Smooth muscle cell (in vitro differentiated cells): ENCODE measurements at regions not wholly inside any gene's neighbourhood (a gene's known extent, or its start where the extent isn't known, plus 50 kb on each side); places are given as distances from the start of the nearest gene placed in this dataset.

Experiments used
- DNase-seq: peaks from one replicate; lab custom pipeline; 2025; ENCODE audit not compliant: unreplicated experiment; lab: John Stamatoyannopoulos, UW
- H2AFZ ChIP-seq: fragments of 200-600 bp; sonication (generic); 2 replicates; pipeline ENCODE4 v1.6.0; 2016; ENCODE audit warnings: antibody characterized with exemption, low read depth, mild to moderate bottlenecking
- H3F3A ChIP-seq: fragments of 200-600 bp; sonication (generic); 2 replicates; pipeline ENCODE4 v1.6.0; 2017; ENCODE audit warnings: antibody characterized with exemption, low read depth
- H3K27ac ChIP-seq: fragments of 200-600 bp; sonication (generic); 2 replicates; pipeline ENCODE4 v1.5.1; 2016; ENCODE audit warnings: low read depth, mild to moderate bottlenecking
- H3K27me3 ChIP-seq: fragments of 200-600 bp; sonication (generic); 2 replicates; pipeline ENCODE4 v1.6.1; 2016; ENCODE audit warnings: low read depth, mild to moderate bottlenecking
- H3K36me3 ChIP-seq: fragments of 200-600 bp; sonication (generic); 2 replicates; pipeline ENCODE4 v1.5.1; 2016; ENCODE audit warnings: low read depth
- H3K4me1 ChIP-seq: fragments of 200-600 bp; sonication (generic); 2 replicates; pipeline ENCODE4 v1.5.1; 2016; ENCODE audit warnings: low read depth
- H3K4me2 ChIP-seq: fragments of 200-600 bp; sonication (generic); 2 replicates; pipeline ENCODE4 v1.6.0; 2016; ENCODE audit warnings: mild to moderate bottlenecking
- H3K4me3 ChIP-seq: fragments of 200-600 bp; sonication (generic); 2 replicates; pipeline ENCODE4 v1.5.1; 2016; ENCODE audit warnings: mild to moderate bottlenecking
- H3K79me2 ChIP-seq: fragments of 200-600 bp; sonication (generic); 2 replicates; pipeline ENCODE4 v1.6.0; 2016; ENCODE audit warnings: low read depth, mild to moderate bottlenecking
- H3K9ac ChIP-seq: fragments of 200-600 bp; sonication (generic); 2 replicates; pipeline ENCODE4 v1.6.0; 2016; ENCODE audit warnings: low read depth
- H3K9me3 ChIP-seq: fragments of 200-600 bp; sonication (generic); replicated peaks from 2 replicates; pipeline ENCODE4 v1.5.1; 2016; ENCODE audit warnings: low read depth
- H4K20me1 ChIP-seq: fragments of 200-600 bp; sonication (generic); 2 replicates; pipeline ENCODE4 v1.6.0; 2016; ENCODE audit warnings: low read depth
- CTCF ChIP-seq: fragments of 200-600 bp; sonication (generic); IDR thresholded peaks from 2 replicates; pipeline ENCODE4 v1.5.1; 2017; ENCODE audit warnings: borderline replicate concordance, mild to moderate bottlenecking, antibody characterized with exemption; ENCODE audit not compliant: insufficient read depth, poor library complexity, severe bottlenecking
- WGBS: methylation state at CpG from one replicate; pipeline ENCODE4 v1.1.7; 2016; ENCODE audit warnings: low lambda C conversion rate; 5-methylcytosine and 5-hydroxymethylcytosine counted together

GRCh38 chrX:40420899-40421729 is 159.7 kb upstream of the ATP6AP2 start:
- H4K20me1 ChIP-seq = no peaks in the 10 kb centered on the region
- no peak overlapping the region for H3K4me2 ChIP-seq
- no peaks in the 10 kb centered on the region for H3K36me3 ChIP-seq
- H3K79me2 ChIP-seq = no peaks in the 10 kb centered on the region
- 76% methylated on average over 9 of the region's 9 CpGs for WGBS
- DNase-seq = no peak
- no peak overlapping the region for H3K27ac ChIP-seq
- H3K9ac ChIP-seq = no peak overlapping the region
- no peak for TF ChIP-seq CTCF
- H3K4me1 ChIP-seq = no peaks in the 10 kb centered on the region
- H3K9me3 ChIP-seq = no peaks in the 10 kb centered on the region
- H2AFZ ChIP-seq = no peak overlapping the region
- H3K4me3 ChIP-seq = no peak overlapping the region
- H3K27me3 ChIP-seq = no peaks in the 10 kb centered on the region
- H3F3A ChIP-seq = no peaks in the 10 kb centered on the region

- TF ChIP-seq CTCF = no peak
- Histone ChIP-seq H3K36me3 (no peaks in the 10 kb centered on the region), H3K9me3 (no peaks in the 10 kb centered on the region), H3K4me1 (no peaks in the 10 kb centered on the region), H3K27ac (no peak overlapping the region), H3K9ac (no peak overlapping the region), H3K4me3 (no peak overlapping the region), H3K27me3 (no peaks in the 10 kb centered on the region), H4K20me1 (no peaks in the 10 kb centered on the region), H3F3A (no peaks in the 10 kb centered on the region), H3K4me2 (no peak overlapping the region), H2AFZ (no peak overlapping the region), H3K79me2 (no peaks in the 10 kb centered on the region)
- no peak for DNase-seq
- WGBS = 81% methylated on average over 3 of the region's 3 CpGs
These were observed 162.0 kb upstream of the ATP6AP2 start for GRCh38 chrX:40418813-40419195.

GRCh38 chrX:40418146-40418812 is 162.5 kb upstream of the ATP6AP2 start:
- no peak overlapping the region for H3K4me2 ChIP-seq
- no peaks in the 10 kb centered on the region for H3K9me3 ChIP-seq
- no peaks in the 10 kb centered on the region for H3K27me3 ChIP-seq
- no peak for DNase-seq
- H3K4me1 ChIP-seq = no peaks in the 10 kb centered on the region
- H3K4me3 ChIP-seq = no peak overlapping the region
- H3F3A ChIP-seq = no peaks in the 10 kb centered on the region
- H3K36me3 ChIP-seq = no peaks in the 10 kb centered on the region
- H3K27ac ChIP-seq = no peak overlapping the region
- H2AFZ ChIP-seq = no peak overlapping the region
- H3K79me2 ChIP-seq = no peaks in the 10 kb centered on the region
- no peaks in the 10 kb centered on the region for H4K20me1 ChIP-seq
- H3K9ac ChIP-seq = no peak overlapping the region
- no peak for TF ChIP-seq CTCF
- WGBS = 83% methylated on average over 7 of the region's 7 CpGs

- H3K27me3 ChIP-seq = no peaks in the 10 kb centered on the region
- no peaks in the 10 kb centered on the region for H4K20me1 ChIP-seq
- no peaks in the 10 kb centered on the region for H3F3A ChIP-seq
- no peaks in the 10 kb centered on the region for H3K4me1 ChIP-seq
- no peak overlapping the region for H3K4me2 ChIP-seq
- no peaks in the 10 kb centered on the region for H3K9me3 ChIP-seq
- 91% methylated on average over 4 of the region's 4 CpGs for WGBS
- DNase-seq = no peak
- no peaks in the 10 kb centered on the region for H3K79me2 ChIP-seq
- no peak overlapping the region for H2AFZ ChIP-seq
- TF ChIP-seq CTCF = no peak
- no peaks in the 10 kb centered on the region for H3K36me3 ChIP-seq
- no peak overlapping the region for H3K27ac ChIP-seq
- no peak overlapping the region for H3K4me3 ChIP-seq
- no peak overlapping the region for H3K9ac ChIP-seq
These were observed 165.1 kb upstream of the ATP6AP2 start for GRCh38 chrX:40415675-40416074.
